ENCODE measurements at regions not wholly inside any gene's neighbourhood (a gene's known extent, or its start where the extent isn't known, plus 50 kb on each side); places are given as distances from the start of the nearest gene placed in this dataset. TPM values are rescaled to one million over a fixed set of nuclear protein-coding genes. Genes with fewer than 3 reads are reported as not detected.

GRCh38 chr12:98456576-98457573 is 58.5 kb upstream of the TMPO start:
- Mint-ChIP-seq H3K27me3 (ENCODE audit: low read depth) (no peaks in the 10 kb centered on the region), H3K9me3 (ENCODE audit: low read depth) (no peaks in the 10 kb centered on the region), H3K4me1 (ENCODE audit: low read depth) (peaks cover 13% of the 10 kb centered on the region), H3K36me3 (ENCODE audit: low read depth) (no peaks in the 10 kb centered on the region), H3K27ac (ENCODE audit: unreplicated experiment) (peak overlapping the region; percentile 32), H3K4me3 (ENCODE audit: unreplicated experiment) (peak overlapping the region; percentile 65)
- TF ChIP-seq CTCF (IDR thresholded peaks at IDR 0.05), result no peak
- no peak for DNase-seq (ENCODE audit: low spot score)

- Mint-ChIP-seq H3K4me1 (ENCODE audit: low read depth) (peaks cover 31% of the 10 kb centered on the region), H3K9me3 (ENCODE audit: low read depth) (no peaks in the 10 kb centered on the region), H3K36me3 (ENCODE audit: low read depth) (no peaks in the 10 kb centered on the region), H3K4me3 (ENCODE audit: unreplicated experiment) (no peak overlapping the region), H3K27me3 (ENCODE audit: low read depth) (no peaks in the 10 kb centered on the region), H3K27ac (ENCODE audit: unreplicated experiment) (peak overlapping the region; percentile 45)
- no peak for TF ChIP-seq CTCF (IDR thresholded peaks at IDR 0.05)
- DNase-seq (ENCODE audit: low spot score), result no peak
These were observed 51.2 kb upstream of the TMPO start for GRCh38 chr12:98464190-98464589.

- Mint-ChIP-seq H3K4me1 (ENCODE audit: low read depth) (peaks cover 31% of the 10 kb centered on the region), H3K27ac (ENCODE audit: unreplicated experiment) (no peak overlapping the region), H3K4me3 (ENCODE audit: unreplicated experiment) (no peak overlapping the region), H3K27me3 (ENCODE audit: low read depth) (no peaks in the 10 kb centered on the region), H3K9me3 (ENCODE audit: low read depth) (no peaks in the 10 kb centered on the region), H3K36me3 (ENCODE audit: low read depth) (no peaks in the 10 kb centered on the region)
- no peak for DNase-seq (ENCODE audit: low spot score)
- no peak for TF ChIP-seq CTCF (IDR thresholded peaks at IDR 0.05)
These were observed 49.9 kb upstream of the TMPO start for GRCh38 chr12:98465505-98465904.

Small RNA genes in the stretch of these regions (microRNA-seq; reads per million reads assigned to microRNA genes)
- gene MIR4303 (ENCODE audit: borderline number of aligned reads) (not detected), gene MIR4495 (ENCODE audit: borderline number of aligned reads) (not detected)
